GM19452 (cell line): ENCODE measurements at regions not wholly inside any gene's neighbourhood (a gene's known extent, or its start where the extent isn't known, plus 50 kb on each side); places are given as distances from the start of the nearest gene placed in this dataset.

ENCODE experiments used
- ATAC-seq: cut with Tn5 transposase; IDR thresholded peaks from one replicate; pipeline ENCODE4 v1.9.1; 2021; ENCODE audit not compliant: unreplicated experiment

- ATAC-seq = no peak
Measured at GRCh38 chr18:40523287-40523686, 1431.7 kb upstream of the PIK3C3 start.

GRCh38 chr18:40501026-40501425, 1454.0 kb upstream of the PIK3C3 start:
- ATAC-seq = no peak

DNA sequence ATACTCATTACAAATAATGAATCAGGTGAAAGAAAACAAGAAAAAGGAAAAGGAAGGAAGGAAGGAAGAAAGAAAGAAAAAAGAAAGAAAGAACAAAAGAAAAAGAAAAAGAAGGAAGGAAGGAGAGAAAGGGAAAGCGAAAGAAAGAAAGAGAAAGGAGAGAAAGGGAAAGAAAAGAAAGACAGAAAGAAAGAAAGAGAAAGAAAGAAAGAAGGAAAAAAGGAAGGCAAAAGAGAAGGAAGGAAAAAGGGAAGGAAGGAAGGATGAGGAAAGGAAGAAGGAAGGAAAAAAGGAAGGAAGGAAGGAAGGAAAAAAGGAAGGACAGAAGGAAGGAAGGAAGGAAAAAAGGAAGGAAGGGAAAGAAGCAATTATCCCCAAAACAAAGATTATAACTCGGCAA, 1460.4 kb upstream of the PIK3C3 start:
- no peak for ATAC-seq

DNA sequence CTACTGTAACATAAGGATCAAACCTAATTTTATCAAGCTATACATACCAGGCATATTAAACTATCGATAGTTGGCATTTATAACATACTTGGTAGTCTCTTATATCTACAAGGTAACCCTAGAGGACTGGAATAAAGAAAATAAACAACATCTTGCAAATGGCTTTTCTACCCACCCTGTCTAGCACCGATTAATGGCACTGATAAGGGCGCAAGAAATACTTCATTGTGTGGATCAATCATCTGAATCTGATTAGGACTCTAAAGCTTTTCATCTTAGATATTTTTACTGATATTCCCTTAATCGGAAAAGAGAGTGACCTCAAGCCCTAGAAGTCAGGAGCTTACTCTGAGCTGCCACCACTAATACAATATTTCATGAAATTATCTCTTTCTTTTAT, 1461.7 kb upstream of the PIK3C3 start:
- ATAC-seq = no peak

DNA sequence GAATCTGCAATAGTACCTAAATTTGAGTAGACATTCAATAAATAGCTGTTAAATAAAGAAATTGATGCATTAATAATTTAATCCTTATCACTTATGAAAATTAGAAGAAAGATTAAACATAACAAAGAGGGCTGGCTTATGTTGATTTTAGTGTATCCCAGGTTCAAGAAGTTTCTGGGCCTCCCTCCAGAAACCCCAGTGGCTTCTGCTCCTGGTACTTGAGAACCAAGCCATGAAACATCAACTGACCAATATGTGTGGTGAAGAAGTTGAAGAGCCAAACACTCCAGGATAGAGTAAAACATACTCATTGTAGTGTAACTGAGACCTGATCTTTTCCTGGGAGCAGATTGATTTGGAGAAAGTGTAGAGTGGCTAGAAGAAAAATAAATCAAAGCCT, 1465.7 kb upstream of the PIK3C3 start:
- ATAC-seq = no peak

DNA sequence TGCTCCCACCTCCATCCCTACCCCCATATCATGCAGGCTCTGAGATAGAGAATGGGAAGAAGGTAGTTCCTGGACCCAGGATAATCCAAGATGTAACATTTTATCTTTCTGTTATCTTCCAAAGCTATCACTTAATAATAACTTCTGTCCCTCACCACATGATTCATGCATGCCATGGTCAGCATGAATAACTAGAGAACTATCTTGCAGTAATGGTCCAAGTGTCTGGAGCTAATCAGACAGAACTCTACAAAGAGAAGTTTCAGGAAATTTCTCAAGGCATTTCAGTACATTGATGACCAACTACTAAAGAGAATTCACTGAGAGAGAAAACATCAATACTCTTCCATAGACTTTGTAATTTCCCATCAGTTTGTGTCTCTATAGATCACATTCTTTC, 1469.7 kb upstream of the PIK3C3 start:
- ATAC-seq = no peak

DNA sequence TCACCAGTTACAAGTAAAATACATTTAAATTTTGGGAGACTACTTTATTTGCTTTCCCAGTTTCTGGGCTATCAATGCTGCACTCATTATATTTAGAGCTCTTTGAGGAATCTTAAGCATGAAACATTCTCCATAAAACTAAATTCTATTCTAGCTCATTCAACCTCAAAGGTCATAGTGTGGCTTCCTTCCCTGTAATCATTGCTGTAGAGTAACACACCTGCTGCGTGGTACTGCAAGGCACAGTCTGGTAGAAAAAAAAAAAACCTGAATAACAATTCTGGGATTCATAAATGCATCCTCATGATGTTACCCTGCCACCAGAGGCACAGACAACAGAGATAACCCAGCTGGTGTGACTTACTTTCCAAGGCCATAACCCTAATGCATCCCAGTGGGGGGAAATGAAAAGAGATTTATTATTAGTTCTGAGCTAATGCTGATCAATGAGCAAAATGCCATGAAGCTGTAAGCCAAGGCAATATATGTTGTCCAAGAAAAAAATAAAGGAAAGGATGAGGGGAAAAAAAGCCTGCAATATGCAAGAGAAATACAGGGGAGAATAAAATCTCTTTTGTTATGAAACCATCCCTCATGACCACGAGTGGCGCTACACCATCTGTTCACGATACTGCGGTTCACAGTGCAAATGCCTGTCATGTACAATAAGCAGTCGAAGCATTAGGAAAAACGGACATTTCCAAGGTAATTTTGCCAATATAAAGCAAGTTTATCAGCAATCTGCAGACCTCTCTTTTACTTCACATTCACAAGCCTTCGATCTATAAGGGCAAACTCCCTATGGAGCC, 1481.6 kb upstream of the PIK3C3 start:
- no peak for ATAC-seq

DNA sequence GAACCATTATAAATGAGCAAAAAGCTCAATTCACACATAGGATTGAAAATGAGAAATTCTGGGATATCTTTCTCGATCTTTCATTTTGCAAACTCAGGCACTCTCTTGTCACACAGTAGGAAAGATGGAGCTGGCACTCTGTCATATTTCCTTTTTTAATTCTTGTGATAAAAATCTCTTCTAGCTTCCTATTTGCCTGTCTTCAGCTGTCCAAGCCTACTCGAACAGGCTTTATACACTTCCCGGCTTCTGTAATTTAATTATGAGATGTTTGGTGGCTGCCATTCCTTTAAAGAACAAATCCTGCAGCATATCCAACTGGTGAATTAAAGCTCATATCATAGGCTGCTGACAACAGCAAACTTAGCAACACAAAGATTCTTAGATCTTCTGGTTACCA, 1484.3 kb upstream of the PIK3C3 start:
- ATAC-seq = no peak

DNA sequence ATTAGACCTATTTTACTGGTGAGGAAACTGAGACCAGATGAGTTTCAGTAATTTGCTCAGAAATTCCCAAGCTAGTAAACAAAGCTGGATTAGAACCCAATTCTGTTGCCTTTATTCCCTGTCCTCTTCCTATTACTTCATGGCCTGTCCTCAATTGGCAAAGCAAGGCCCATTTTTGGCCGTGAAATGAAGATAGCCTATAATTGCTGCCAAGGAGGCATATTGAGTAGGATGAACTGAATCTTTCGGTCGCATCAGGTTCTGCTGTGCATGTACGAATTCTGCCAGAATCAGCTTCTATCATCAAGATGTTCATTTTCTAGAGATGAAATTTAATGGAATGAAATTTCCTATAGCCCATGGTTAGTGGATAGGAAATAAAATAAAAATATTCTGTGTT, 1485.2 kb upstream of the PIK3C3 start:
- ATAC-seq = no peak

DNA sequence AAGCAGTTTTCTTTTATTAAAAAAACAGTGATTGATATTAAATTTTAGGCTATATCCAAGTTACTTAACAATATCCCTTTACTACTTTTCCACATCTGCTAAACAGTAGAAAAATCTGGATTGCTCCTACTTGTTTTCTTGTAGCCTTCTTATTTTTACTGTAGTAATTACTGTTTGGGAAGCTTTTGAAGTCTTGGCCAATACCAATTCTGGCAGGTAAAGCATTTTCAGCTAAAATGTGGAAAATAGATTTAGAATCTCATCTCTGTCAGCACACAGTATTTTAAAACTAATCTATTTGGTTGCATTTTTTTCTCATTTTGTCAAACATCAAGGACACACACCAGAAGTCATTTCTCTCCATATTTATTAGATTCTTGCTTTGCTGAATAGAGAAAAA, 1485.7 kb upstream of the PIK3C3 start:
- no peak for ATAC-seq

DNA sequence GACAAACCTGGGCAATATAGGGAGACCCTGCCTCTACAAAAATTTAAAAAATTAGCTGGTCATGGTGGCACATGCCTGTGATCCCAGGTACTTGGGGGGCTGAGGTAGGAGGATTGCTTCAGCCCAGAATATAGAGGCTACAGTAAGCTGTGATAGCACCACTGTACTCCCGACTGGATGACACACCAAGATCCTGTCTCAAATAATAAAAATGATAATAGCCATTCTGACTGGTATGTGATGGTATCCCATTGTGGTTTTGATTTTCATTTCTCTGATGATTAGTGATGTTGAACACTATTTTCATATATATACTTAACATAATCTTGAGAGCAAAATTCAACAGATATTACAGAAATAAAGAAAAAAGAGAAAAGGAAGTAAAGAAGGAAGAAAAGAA, 1491.0 kb upstream of the PIK3C3 start:
- ATAC-seq = no peak

- ATAC-seq = no peak
Measured at GRCh38 chr18:40453903-40454302, 1501.1 kb upstream of the PIK3C3 start.

- ATAC-seq = no peak
Measured at GRCh38 chr18:40452599-40452998, 1502.4 kb upstream of the PIK3C3 start.

DNA sequence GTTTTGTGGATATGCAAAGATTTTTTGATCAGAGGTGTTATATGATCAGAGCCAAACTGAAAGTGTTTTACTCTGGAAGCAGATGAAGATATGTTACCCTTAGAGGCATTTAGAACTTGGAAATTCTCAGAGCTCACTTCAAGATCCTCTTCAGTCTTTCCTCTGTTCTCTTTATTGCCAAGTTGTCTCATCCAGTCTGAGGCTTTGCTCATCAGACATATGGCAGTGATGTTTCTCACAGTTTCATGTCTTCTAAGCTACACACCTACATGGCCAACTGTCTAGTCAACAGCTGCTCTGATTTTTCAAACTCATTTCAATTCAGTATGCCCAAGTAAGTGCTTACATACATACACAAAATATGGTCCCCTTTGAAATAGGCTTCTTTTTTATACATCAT, 1504.3 kb upstream of the PIK3C3 start:
- ATAC-seq = no peak

DNA sequence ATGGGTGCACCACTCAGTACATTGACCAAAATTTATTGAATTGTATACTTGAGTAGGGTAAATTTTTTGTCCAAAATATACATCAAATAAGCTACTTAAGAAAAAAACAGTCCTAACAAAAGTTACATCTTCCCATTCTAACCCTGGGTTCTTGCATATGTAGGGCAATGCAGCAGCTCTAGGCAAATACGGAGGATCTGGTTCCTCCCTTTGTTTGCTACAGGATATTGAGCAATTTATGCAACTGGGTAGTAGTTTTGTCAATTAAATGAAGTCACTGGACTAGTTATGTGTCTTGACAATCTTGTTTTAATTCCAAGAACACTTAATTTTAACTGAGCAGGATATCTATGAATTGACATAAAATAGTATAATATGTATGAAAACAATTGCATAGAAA, 1507.2 kb upstream of the PIK3C3 start:
- ATAC-seq = no peak

- ATAC-seq = no peak
Measured at GRCh38 chr18:40440088-40440487, 1514.9 kb upstream of the PIK3C3 start.

GRCh38 chr18:40437517-40437916, 1517.5 kb upstream of the PIK3C3 start:
- ATAC-seq = no peak

- no peak for ATAC-seq
Measured at GRCh38 chr18:40431071-40431985, 1523.7 kb upstream of the PIK3C3 start.

GRCh38 chr18:40423291-40423690, 1531.7 kb upstream of the PIK3C3 start:
- ATAC-seq = no peak

GRCh38 chr18:40420675-40421074, 1534.4 kb upstream of the PIK3C3 start:
- ATAC-seq = no peak

DNA sequence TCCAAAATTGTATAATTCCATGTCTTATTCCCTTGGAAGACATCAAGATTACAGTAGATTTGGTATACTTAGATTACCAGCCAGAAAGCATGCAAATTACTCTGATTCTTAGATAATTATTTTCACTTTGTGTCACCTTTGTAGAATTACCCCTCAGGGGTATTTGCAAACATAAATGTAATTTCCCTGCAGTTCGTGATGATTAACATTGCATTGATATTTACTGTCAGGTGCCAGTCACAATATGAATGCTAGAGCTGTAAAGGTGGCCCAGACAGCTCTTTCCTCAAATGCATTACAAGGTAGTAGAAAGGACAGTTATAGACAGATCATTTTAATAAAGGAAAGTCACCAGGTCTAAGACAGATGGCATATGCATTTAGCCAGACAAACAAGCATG, 1537.5 kb upstream of the PIK3C3 start:
- ATAC-seq = no peak

- ATAC-seq = no peak
Measured at GRCh38 chr18:40415821-40416220, 1539.2 kb upstream of the PIK3C3 start.
